ENCODE measurements at regions not wholly inside any gene's neighbourhood (a gene's known extent, or its start where the extent isn't known, plus 50 kb on each side); places are given as distances from the start of the nearest gene placed in this dataset.
"Not testable (repeated sequence)": the region's sequence is repeated elsewhere in the genome, so short reads cannot be mapped to it uniquely, and the experiment has no call there.

DNA sequence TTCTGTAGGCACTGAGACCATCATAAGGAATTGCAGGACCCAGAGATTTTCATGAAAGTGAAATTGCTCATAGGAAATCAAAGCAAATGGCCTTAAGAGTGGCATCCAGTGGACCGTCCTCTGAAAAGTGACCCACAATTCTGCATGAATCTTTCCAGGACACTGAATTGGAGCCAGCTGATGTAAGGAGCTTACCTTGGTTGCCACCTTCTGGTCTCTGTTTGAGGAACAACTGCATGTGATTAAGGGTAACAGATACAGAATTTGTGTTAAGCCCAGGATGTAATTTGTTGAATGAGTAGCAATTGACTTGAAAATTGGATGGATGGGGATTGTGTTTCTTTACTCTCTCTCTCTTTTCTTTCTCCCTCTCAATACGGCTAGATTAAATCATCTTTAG lies 49.9 kb upstream of the GAS1 start:
- ATAC-seq: no peak
- intact Hi-C loops (cut with DNase I): no loop called here

DNA sequence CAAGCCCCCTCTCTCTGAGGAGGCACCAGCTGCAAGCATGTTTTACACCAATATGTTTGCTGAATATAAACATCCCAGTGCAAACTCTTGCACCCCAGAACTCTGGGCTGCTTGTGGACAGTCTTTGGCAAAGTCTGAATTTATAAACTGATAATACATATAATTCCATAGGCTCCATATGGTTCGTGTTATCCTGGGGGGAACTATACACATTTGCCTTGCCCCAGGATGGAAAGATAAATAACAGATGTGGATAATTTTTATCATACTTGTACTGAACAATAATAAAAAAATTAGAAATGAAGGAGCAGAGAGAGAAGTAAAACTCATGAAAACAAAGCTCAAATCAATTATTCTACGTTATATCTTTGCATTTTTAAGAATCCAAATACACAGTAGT lies 50.6 kb upstream of the GAS1 start:
- intact Hi-C loops (cut with DNase I): no loop called here
- ATAC-seq (no peak), DNase-seq (no peak)

More for the DNA sequence above, 49.9 kb upstream of the GAS1 start:
- no peak for DNase-seq

GRCh38 chr9:87002517-87002916 lies 55.2 kb upstream of the GAS1 start:
- intact Hi-C loops (cut with DNase I): no loop called here
- ATAC-seq: no peak
- DNase-seq: no peak

GRCh38 chr9:87004016-87004415 lies 56.7 kb upstream of the GAS1 start:
- ATAC-seq (no peak), DNase-seq (no peak)
- intact Hi-C loops (cut with DNase I): no loop called here

GRCh38 chr9:87006956-87007355 lies 59.6 kb upstream of the GAS1 start:
- intact Hi-C loops (cut with DNase I): no loop called here
- no peak for ATAC-seq
- DNase-seq: no peak

- ATAC-seq (peak in 1 of 2 donors; percentile 15), DNase-seq (no peak)
- intact Hi-C loops (cut with DNase I): no loop called here
Measured at GRCh38 chr9:87007711-87008366, 60.5 kb upstream of the GAS1 start.

- DNase-seq (no peak), ATAC-seq (no peak)
- intact Hi-C loops (cut with DNase I): no loop called here
Measured at GRCh38 chr9:87008667-87009066, 61.4 kb upstream of the GAS1 start.

DNA sequence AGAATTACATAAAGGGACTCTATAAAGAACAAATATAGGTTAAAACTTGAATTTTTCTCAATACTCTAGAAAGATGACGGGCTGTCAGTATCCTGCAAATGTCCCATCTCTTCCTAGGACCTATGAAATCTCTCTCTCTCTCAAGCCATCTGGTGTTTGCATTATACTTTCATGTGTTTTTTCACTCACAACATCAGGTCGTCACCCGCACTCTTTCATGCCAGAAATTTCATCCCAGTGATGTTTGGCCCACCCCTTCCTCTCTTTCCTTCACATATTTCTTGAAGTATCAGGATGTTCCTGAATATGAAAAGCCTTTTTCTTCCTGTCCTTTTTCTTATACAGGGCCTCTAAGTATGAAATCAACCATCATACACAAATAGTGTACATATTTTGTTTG lies 63.3 kb upstream of the GAS1 start:
- ATAC-seq (no peak), DNase-seq (no peak)
- intact Hi-C loops (cut with DNase I): no loop called here

DNA sequence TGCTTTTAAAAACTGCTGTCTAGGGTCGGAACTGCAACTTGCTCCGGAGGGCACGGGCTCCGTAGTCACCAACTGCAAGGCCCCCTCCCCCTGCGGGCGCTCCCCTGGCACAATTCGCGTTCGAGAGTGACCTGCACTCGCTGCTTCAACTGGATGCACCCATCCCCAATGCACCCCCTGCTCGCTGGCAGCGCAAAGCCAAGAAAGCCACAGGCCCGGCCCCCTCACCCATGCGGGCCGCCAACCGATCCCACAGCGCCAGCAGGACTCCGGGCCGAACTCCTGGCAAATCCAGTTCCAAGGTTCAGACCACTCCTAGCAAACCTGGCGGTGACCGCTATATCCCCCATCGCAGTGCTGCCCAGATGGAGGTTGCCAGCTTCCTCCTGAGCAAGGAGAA lies 64.2 kb upstream of the GAS1 start:
- intact Hi-C loops (cut with DNase I): no loop called here
- ATAC-seq (no peak), DNase-seq (no peak)

DNA sequence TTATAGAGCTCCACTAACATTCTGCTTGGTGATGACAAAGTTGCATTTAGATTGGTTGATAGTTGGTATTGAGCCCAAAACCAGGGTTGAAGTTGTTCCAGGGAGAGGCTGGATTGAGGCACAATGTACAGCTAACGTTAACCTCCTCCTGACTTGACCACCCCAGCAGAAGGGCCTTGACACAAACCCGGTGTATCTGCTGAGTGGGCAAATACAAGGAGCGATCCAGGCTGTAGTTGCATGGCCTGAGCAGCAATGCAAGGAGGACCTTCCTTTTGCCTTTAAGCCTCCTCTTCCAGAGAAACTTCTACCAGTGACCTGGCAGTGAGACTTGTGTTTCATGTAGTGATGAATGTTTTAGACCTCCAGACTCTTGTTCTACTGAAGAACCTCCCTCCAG lies 66.2 kb upstream of the GAS1 start:
- ATAC-seq: no peak
- intact Hi-C loops (cut with DNase I): no loop called here

DNA sequence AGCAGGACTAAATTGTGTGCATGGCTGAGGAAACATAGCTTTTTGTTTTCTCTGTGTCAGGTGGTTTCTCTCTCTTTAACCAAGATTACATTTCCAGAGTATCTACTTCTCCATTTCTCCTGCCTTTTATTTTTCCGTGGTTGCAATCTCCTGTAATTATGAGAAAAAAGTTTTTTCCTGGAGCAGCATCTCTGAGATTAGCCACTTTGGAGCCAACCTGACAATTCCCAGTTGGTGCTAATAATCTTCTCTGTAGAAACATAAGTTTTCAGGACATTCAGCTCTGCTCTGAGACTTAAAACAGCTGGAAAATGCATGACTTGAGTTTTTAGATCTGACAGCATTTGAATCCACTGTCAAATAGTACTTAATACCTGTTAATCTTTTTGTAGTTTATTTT lies 67.1 kb upstream of the GAS1 start:
- ATAC-seq: no peak

More for the DNA sequence above, 66.2 kb upstream of the GAS1 start:
- DNase-seq: no peak

DNA sequence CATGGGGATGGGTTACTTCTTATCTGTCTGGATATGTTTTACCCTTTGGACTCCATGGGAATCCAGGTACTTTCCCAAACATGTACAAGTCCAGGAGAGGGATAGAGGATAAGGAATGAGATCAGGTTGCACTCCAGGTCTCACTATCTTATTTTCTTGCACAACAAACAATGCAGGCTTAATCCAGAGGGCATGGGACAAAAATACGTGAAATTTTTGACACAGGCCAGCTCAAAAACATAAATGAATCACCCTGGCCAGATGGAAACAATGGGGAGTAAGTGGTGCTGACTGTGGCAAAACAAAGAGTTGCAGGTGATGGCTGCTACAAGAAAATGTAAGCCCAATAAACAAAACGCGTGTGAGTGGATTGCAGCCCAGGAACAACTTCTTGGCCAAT lies 69.4 kb upstream of the GAS1 start:
- intact Hi-C loops (cut with DNase I): no loop called here
- DNase-seq (no peak), ATAC-seq (no peak)

More for the DNA sequence above, 67.1 kb upstream of the GAS1 start:
- intact Hi-C loops (cut with DNase I): no loop called here
- no peak for DNase-seq

- DNase-seq (no peak), ATAC-seq (no peak)
- intact Hi-C loops (cut with DNase I): no loop called here
Measured at GRCh38 chr9:87020169-87020950, 73.1 kb upstream of the GAS1 start.

- ATAC-seq: no peak
- intact Hi-C loops (cut with DNase I): no loop called here
- no peak for DNase-seq
Measured at GRCh38 chr9:87022178-87022577, 74.9 kb upstream of the GAS1 start.

DNA sequence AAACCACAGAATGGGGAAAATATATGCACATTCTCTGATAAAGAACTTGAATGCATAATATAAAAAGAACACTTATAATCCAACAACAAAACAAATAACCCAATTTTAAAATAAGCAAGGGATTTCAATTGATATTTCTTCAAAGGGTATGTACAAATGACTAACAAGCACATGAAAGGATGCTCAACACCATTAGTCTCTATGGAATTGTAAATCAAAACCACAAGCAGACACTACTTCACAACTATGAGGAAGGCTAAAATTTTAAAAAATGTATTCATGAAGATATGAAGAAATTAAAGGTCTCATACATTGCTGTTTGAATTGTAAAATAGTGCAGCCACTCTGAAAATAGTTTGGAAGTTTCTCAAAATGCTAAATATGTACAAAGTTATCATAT lies 78.9 kb upstream of the GAS1 start:
- DNase-seq (no peak), ATAC-seq (no peak)
- intact Hi-C loops (cut with DNase I): no loop called here

DNA sequence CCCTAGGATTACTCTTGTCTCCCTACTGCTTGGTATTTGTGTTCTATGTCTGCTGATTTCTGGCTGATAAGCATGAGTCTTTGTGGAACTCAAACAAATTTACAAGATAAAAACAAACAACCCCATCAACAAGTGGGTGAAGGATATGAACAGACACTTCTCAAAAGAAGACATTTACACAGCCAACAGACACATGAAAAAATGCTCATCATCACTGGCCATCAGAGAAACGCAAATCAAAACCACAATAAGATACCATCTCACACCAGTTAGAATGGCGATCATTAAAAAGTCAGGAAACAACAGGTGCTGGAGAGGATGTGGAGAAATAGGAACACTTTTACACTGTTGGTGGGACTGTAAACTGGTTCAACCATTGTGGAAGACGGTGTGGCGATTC lies 81.5 kb upstream of the GAS1 start:
- intact Hi-C loops (cut with DNase I); ATAC-seq; DNase-seq: not testable (repeated sequence)

GRCh38 chr9:87029905-87030304 lies 82.6 kb upstream of the GAS1 start:
- intact Hi-C loops (cut with DNase I): no loop called here
- no peak for DNase-seq
- no peak for ATAC-seq

DNA sequence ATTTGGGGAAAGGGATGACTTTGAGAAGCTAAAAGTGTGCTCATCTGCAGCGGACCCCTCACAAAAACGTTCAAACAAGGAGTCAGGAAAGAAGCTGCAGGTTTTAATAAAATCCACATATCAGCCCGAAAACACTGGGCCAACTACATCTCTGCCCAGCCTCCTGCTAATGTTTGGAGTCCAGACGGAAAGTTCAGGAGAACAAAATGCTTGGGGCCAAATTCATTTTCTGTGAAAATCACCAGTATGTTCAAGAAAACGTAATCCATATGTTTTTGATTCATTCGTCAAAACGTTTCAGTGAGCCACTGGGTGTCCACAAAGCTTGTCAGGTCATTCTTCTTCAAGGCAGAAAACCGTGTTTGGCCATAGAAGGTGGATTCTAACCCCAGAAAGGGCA lies 87.5 kb upstream of the GAS1 start:
- intact Hi-C loops (cut with DNase I): no loop called here
- DNase-seq (no peak), ATAC-seq (no peak)

GRCh38 chr9:87035879-87036278 lies 88.6 kb upstream of the GAS1 start:
- no peak for DNase-seq
- no peak for ATAC-seq
- intact Hi-C loops (cut with DNase I): no loop called here

- intact Hi-C loops (cut with DNase I): no loop called here
- DNase-seq (no peak), ATAC-seq (no peak)
Measured at GRCh38 chr9:87036506-87036905, 89.2 kb upstream of the GAS1 start.

DNA sequence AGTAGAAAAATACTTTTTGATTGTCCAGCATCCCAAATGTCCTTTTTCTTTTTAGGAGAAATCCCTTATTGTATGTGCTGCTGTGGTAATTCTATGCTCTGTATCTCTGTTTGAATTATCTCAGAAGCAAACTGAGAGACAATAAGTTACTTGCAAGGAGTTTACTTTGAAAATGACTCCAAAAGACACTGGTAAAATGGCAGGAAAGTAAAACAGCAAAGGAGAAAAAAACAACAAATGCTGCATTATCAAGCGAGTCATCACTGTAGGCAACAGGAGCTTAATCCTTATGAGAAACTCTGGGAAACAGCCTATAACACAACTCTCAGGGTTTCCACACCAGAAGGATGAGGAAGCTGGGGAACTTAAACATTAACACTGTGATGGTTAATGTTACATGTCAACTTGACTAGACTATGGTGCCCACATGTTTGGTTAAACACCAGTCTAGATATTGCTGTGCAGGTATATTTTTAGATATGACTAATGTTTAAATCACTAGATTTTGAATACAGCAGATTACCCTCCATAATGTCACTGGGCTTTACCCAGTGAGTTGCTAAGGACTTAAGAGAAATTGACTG lies 92.6 kb upstream of the GAS1 start:
- DNase-seq: no peak
- intact Hi-C loops (cut with DNase I): no loop called here
- no peak for ATAC-seq
